ENCODE measurements at regions not wholly inside any gene's neighbourhood (a gene's known extent, or its start where the extent isn't known, plus 50 kb on each side); places are given as distances from the start of the nearest gene placed in this dataset.

DNA sequence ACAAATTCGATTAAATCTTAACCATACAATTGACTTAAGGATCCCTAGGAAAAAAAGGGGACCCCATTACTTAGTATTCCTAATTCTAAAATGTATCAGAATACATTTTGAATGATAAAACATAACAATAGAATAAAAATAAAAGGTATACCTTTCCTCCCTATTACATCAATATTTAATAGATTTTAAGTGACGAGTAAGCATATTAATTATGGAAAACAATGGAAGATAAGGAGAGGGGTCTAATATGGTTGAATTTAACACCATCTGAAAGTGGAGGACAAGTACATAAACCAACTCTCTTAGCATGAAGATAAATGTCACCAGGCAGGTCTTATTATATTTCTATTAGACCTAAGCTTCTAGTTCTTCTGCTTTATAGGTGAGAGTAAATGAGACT, 232.1 kb downstream of the HAO1 start:
- FAIRE-seq (no peak), DNase-seq (ENCODE audit: low read depth in 1 of 2, low spot score in 1 of 2) (no peak), ATAC-seq (no peak)
- no peak for TF ChIP-seq FOSB (CRISPR knock-in tag; IDR thresholded peaks at IDR 0.05)
- no peak for TF ChIP-seq HOXB5 (CRISPR knock-in tag; IDR thresholded peaks at IDR 0.05)
- no peak for TF ChIP-seq RCOR1 (IDR thresholded peaks at IDR 0.05; ENCODE audit: low read depth, low read length)
- TF ChIP-seq NFE2L2 (conservative IDR thresholded peaks at IDR 0.05; ENCODE audit: low read length) = no peak
- no peak for TF ChIP-seq CEBPB (IDR thresholded peaks at IDR 0.05)
- TF ChIP-seq POLR2A (IDR thresholded peaks at IDR 0.05; ENCODE audit: low read length) = no peak
- TF ChIP-seq CHD4 (IDR thresholded peaks at IDR 0.05; ENCODE audit: borderline replicate concordance) = no peak
- peak; percentile 55 for TF ChIP-seq MAFK (IDR thresholded peaks at IDR 0.05; ENCODE audit: partially characterized antibody)
- H3K4me2 ChIP-seq = no peak overlapping the region
- H3K9me3 ChIP-seq = peaks cover 7% of the 10 kb centered on the region; the same call in 1 of the 3 replicates
- WGBS (ENCODE audit: missing lambda C conversion rate) = 38% methylated on average over 2 of the region's 2 CpGs
- H3K4me1 ChIP-seq = peaks cover 13% of the 10 kb centered on the region
- no peak overlapping the region for H3K27ac ChIP-seq
- no peak overlapping the region for H3K4me3 ChIP-seq
- POLR2A ChIA-PET = no interaction called here
- CTCF ChIA-PET = interaction anchor here (0.6 kb wide), 1 partner anchor 1797 kb away, joined by 3 read pairs; no protein-coding TSS in a partner anchor

DNA sequence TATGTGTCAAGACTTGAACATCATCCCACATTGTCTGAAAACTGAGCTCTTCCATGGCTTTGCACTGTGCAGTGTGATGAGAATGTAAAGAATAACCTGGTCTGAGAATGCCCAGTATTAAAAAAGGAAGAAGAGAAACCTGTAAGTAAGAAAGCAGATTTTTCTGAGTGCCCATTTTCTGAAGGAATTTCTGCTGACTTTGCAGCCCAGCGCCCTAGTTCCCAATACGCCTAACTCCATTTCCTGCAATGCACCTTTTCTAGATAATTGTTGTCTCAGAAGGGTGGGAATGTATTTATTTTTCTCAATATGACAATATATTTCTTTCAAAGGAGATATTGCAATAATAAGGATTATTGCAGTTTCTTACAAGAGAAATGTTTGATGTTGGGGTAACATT, 231.5 kb downstream of the HAO1 start:
- Histone ChIP-seq H3K4me2 (no peak overlapping the region), H3K9me3 (peaks cover 7% of the 10 kb centered on the region; the same call in 1 of the 3 replicates), H3K4me3 (no peak overlapping the region), H3K4me1 (peaks cover 13% of the 10 kb centered on the region), H3K27ac (no peak overlapping the region)
- no peak for DNase-seq (ENCODE audit: low read depth in 1 of 2, low spot score in 1 of 2)
- ChIA-PET POLR2A (no interaction called here), CTCF (interaction anchor here (0.6 kb wide), 1 partner anchor 1796 kb away, joined by 3 read pairs; no protein-coding TSS in a partner anchor)
- TF ChIP-seq CBX2 (IDR thresholded peaks at IDR 0.05; ENCODE audit: borderline replicate concordance, low read depth) (no peak), MAFK (IDR thresholded peaks at IDR 0.05; ENCODE audit: partially characterized antibody) (peak; percentile 71), KDM5A (IDR thresholded peaks at IDR 0.05) (no peak), HEYL (CRISPR knock-in tag; IDR thresholded peaks at IDR 0.05) (no peak)
- TF ChIP-seq, protein P1, sequence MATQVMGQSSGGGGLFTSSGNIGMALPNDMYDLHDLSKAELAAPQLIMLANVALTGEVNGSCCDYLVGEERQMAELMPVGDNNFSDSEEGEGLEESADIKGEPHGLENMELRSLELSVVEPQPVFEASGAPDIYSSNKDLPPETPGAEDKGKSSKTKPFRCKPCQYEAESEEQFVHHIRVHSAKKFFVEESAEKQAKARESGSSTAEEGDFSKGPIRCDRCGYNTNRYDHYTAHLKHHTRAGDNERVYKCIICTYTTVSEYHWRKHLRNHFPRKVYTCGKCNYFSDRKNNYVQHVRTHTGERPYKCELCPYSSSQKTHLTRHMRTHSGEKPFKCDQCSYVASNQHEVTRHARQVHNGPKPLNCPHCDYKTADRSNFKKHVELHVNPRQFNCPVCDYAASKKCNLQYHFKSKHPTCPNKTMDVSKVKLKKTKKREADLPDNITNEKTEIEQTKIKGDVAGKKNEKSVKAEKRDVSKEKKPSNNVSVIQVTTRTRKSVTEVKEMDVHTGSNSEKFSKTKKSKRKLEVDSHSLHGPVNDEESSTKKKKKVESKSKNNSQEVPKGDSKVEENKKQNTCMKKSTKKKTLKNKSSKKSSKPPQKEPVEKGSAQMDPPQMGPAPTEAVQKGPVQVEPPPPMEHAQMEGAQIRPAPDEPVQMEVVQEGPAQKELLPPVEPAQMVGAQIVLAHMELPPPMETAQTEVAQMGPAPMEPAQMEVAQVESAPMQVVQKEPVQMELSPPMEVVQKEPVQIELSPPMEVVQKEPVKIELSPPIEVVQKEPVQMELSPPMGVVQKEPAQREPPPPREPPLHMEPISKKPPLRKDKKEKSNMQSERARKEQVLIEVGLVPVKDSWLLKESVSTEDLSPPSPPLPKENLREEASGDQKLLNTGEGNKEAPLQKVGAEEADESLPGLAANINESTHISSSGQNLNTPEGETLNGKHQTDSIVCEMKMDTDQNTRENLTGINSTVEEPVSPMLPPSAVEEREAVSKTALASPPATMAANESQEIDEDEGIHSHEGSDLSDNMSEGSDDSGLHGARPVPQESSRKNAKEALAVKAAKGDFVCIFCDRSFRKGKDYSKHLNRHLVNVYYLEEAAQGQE (IDR thresholded peaks at IDR 0.05) = no peak
- 76% methylated on average over 2 of the region's 2 CpGs for WGBS (ENCODE audit: missing lambda C conversion rate)
- ATAC-seq = no peak
- no peak for FAIRE-seq

DNA sequence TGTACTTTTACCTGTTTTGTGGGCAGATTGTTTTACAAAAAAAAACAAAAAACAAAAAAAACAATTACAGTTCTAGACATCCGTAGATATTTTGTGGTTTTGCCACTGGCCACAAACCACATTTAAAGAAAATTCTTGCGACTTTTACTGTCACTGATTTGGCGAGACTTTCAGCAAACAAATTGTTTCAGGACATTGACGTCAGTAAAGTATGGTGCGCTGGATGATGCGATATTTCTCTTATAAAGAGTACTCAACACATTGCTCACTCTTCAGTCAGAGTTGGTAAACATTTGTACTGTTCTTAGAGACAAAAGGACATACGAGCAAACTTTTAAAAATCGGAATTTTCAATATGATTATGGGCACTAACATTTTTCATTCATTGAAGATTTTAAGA, 229.8 kb downstream of the HAO1 start:
- DNase-seq (ENCODE audit: low read depth in 1 of 2, low spot score in 1 of 2) (peak in 1 of 2 experiments; percentile 77), ATAC-seq (peak; percentile 59 to 67; a peak in 3 of 6 replicates), FAIRE-seq (no peak)
- peak overlapping the region in 1 of 2 experiments; percentile 56; a peak in 4 of 6 replicates for H3K27ac ChIP-seq
- 3% methylated on average over 8 of the region's 8 CpGs for WGBS (ENCODE audit: missing lambda C conversion rate)
- H3K4me1 ChIP-seq = peaks cover 21% of the 10 kb centered on the region
- peaks cover 5% of the 10 kb centered on the region; the same call in 1 of the 3 replicates for H3K9me3 ChIP-seq
- TF ChIP-seq EHF (CRISPR knock-in tag; IDR thresholded peaks at IDR 0.05) = no peak
- no peak for TF ChIP-seq TP53 (CRISPR knock-in tag; IDR thresholded peaks at IDR 0.05)
- TF ChIP-seq, protein P2, sequence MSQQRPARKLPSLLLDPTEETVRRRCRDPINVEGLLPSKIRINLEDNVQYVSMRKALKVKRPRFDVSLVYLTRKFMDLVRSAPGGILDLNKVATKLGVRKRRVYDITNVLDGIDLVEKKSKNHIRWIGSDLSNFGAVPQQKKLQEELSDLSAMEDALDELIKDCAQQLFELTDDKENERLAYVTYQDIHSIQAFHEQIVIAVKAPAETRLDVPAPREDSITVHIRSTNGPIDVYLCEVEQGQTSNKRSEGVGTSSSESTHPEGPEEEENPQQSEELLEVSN (IDR thresholded peaks at IDR 0.05; ENCODE audit: borderline replicate concordance, low read depth) = no peak
- peak in 1 of 2 experiments; percentile 40; a peak in 1 of 5 replicates for TF ChIP-seq JUN (IDR thresholded peaks at IDR 0.05)
- no peak for TF ChIP-seq KDM5A (IDR thresholded peaks at IDR 0.05)
- TF ChIP-seq FOXS1 (CRISPR knock-in tag; IDR thresholded peaks at IDR 0.05) = 0 out of 2 replicates have a peak, but pooled peaks have one; percentile 34
- TF ChIP-seq EP300 (IDR thresholded peaks at IDR 0.05) = peak; percentile 63 to 74; a peak in 3 of 5 replicates
- TF ChIP-seq HOXA7 (CRISPR knock-in tag; IDR thresholded peaks at IDR 0.05) = no peak
- peak; percentile 75 for TF ChIP-seq GATA3 (IDR thresholded peaks at IDR 0.05; ENCODE audit: borderline replicate concordance)
- TF ChIP-seq, protein P3, sequence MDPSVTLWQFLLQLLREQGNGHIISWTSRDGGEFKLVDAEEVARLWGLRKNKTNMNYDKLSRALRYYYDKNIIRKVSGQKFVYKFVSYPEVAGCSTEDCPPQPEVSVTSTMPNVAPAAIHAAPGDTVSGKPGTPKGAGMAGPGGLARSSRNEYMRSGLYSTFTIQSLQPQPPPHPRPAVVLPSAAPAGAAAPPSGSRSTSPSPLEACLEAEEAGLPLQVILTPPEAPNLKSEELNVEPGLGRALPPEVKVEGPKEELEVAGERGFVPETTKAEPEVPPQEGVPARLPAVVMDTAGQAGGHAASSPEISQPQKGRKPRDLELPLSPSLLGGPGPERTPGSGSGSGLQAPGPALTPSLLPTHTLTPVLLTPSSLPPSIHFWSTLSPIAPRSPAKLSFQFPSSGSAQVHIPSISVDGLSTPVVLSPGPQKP (IDR thresholded peaks at IDR 0.05; ENCODE audit: low read depth, low read length) = no peak
- no peak for TF ChIP-seq FOSB (CRISPR knock-in tag; IDR thresholded peaks at IDR 0.05)
- no peak for TF ChIP-seq MAFK (IDR thresholded peaks at IDR 0.05; ENCODE audit: partially characterized antibody)
- TF ChIP-seq CBX2 (IDR thresholded peaks at IDR 0.05; ENCODE audit: borderline replicate concordance, low read depth) = no peak
- TF ChIP-seq FOSL2 (IDR thresholded peaks at IDR 0.05) = no peak
- TF ChIP-seq FOSL2 (CRISPR knock-in tag; IDR thresholded peaks at IDR 0.05) = peak; percentile 54
- no peak for TF ChIP-seq ZFP36 (IDR thresholded peaks at IDR 0.05; ENCODE audit: borderline replicate concordance, partially characterized antibody)
- TF ChIP-seq JUNB (IDR thresholded peaks at IDR 0.05) = peak; percentile 60; the same call in 1 of the 2 replicates
- no peak overlapping the region for H3K4me3 ChIP-seq
- ChIA-PET POLR2A (no interaction called here), CTCF (interaction anchor here (1.4 kb wide), 1 partner anchor 10 kb away, joined by 3 read pairs; no protein-coding TSS in a partner anchor)
- H3K4me2 ChIP-seq = peak overlapping the region; percentile 19

Measured in A549 (cell line).